Renal cortex interstitium (tissue), 11 donors: ENCODE measurements at regions not wholly inside any gene's neighbourhood (a gene's known extent, or its start where the extent isn't known, plus 50 kb on each side); places are given as distances from the start of the nearest gene placed in this dataset.
"Not testable (repeated sequence)": the region's sequence is repeated elsewhere in the genome, so short reads cannot be mapped to it uniquely, and the experiment has no call there.

Experiments used
- DNase-seq, 11 donors: peaks; one replicate each; pipeline ENCODE4 v3.0.0-alpha.2; 2013; ENCODE audit warnings: low read depth in 9 of 11, low spot score in 4 of 11; ENCODE audit errors: extremely low read depth in 1 of 11

DNA sequence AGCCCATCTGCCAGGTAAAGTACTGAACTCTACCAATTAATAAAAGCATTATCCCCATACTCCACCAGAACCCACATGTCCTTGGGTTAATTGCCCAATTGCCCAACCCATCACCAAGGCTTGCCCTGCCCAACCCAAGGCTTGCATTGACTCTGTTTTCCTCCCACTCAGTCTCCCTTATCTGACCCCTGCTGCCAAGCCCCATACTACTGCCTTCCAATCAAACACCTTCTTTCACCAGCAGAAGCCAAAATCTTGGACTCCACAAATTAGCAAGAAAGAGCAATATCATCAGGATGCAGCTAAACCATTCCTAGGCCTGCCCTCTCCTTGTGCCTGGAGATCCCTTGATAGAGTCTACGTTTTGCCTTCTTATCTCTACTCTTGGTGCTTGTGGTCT lies 602.9 kb downstream of the NTRK3 start:
- DNase-seq: no peak

DNA sequence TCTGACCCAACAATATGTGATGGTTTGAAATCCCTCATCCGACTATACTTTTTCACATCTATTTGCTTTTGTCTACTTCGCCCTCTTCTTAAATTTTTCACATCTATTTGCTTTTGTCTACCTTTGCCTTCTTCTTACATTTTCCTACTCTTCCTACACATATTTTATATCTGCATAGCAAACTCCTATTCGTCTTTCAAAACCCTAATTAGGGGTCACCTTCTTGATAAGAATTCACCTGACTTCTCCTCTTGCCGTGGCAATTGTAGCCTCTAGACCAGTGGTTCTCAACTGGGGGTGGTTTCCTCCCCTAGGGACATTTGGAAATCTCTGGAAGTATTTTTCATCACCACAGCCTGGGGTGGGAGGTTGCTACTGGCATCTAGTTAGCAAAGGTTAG lies 607.4 kb downstream of the NTRK3 start:
- DNase-seq: no peak

DNA sequence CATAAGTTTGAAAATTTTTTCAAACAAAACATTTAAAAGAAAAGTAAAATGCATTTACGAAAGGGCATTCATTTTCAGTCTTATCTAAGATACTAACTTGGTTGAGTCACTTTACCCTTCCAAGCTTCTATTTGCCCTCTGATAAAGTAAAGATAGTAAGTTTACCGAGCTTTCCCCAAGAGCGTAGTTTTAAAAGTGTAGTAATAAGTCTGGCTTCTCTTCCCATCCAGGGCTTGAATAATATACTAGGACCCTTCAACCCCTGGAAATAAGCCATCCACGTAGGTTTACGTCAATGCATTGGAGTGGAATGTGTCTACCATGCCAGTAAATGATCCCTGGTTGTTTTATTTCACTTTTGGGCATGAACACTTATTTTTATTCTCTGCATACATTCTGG lies 608.3 kb downstream of the NTRK3 start:
- no peak for DNase-seq

DNA sequence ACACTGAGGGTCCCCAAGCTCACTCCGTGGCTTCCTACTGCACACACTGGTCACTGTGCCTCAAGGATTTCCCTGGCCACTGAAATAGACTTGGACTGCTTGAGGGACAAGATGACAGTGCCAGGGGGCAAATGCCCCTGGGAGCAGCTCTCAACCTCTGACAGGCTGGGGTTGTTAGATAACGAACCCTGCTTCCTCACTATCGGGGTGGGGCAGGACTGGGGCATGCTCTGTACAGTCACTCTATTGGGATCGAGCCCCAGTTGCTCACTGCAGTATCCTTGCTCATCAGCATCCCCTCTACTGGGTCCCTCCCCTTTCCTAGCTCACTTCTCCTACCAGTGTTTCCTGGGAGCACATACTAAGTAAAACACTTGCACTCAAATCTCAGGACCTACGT lies 610.8 kb downstream of the NTRK3 start:
- DNase-seq: no peak

DNA sequence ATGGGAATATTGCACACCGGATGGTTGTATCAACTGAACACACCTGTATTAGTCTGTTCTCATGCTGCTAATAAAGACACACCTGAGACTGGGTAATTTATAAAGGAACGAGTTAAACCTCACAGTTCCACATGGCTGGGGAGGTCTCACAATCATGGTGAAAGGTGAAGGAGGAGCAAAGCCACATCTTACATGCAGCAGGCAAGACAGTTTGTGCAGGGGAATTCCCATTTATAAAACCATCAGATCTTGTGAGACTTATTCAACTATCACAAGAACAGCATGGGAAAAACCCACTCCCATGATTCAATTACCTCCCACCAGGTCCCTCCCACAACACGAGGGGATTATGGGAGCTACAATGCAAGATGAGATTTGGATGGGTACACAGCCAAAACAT lies 613.5 kb downstream of the NTRK3 start:
- DNase-seq: not testable (repeated sequence)

DNA sequence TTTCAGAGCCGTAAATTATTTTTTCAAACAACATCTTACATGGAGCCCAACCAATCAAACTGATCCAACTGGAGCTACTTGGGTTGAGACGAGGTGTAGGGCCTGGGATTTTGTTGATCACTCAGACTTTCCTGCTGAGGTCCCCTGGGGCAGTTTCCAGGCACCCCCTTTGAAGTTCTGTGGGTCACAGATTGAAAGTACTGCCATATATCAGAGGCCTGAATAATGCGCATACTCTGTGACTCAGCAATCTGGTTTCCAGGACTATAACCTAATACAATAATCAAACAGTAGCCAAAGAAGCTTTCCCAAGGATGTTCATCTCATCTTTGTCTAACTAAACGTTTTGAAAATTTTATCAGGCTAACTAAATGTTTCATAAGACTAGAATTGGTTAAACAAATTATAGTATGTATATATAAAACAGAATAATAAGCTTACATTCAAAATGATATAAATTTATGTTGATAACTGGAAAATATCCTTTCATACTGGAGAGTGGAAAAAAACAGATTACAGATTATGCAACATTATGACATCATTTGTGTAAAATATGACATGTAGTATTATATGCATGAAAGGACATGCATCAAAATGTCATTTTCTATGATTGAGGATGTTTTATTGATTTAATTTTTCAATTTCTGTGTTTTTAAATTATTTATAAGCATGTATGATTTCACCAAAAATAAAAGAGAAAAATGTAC lies 617.1 kb downstream of the NTRK3 start:
- no peak for DNase-seq

DNA sequence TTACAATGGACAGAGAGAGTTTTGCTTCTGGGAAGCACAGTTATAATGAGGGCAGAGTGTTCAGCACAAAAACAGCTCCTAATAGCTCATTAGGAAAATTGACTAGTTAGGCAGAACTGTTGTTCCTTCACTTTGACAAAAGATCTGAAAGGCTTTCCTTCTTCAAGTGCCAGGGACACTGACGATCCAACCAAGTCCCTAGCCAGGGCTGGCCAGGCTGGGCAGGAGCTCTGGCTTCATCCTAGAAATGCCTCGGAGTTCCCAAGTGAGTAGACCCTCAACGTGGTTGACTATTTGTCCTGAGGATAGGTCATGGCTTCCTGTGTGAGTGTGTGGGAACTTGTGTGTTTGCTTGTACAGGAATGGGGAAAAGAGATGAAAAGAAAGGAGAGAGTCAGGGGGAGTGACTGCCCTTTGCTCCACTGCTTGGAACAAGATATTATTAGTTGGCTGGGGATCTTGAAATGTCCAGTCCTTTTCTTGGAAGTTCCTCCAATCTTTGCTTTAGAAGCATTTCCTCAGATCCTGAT lies 617.9 kb downstream of the NTRK3 start:
- no peak for DNase-seq

DNA sequence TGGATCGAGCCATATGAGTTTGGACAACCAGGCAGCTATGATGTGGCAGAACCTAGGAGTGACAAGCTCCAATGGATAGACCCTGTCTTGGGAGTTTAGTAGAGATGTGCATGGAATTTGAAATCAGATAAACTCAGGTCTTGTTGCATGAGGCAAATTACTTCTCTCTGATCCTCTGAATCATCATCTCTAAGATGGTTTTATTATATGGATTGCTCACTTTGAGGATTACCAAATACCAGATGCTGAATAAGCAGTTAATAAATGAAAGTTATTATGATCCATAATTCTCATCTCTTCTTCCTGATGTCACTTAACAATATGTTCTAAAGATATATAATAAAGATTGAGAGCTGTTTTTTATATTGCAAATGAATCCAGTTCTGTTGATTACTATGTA lies 622.2 kb downstream of the NTRK3 start:
- DNase-seq: no peak

DNA sequence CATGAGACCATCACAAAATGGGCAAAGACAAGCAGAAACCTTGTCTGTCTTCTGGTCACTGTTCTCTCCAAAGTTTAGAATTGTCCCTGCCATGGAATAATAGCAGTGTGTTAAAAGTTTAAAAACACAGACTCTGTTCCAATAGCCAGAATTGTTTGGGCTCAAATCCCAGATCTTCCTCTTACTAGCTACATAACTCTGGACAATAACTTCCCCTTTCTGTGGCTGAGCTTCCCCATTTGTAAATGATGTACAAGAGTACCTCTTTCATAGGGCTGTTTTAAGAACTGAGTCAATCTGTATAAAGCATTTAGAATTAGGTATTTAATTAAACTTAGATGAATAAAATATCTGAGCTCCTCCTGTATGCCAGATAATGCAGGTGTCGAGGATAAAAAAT lies 623.0 kb downstream of the NTRK3 start:
- DNase-seq: no peak

DNA sequence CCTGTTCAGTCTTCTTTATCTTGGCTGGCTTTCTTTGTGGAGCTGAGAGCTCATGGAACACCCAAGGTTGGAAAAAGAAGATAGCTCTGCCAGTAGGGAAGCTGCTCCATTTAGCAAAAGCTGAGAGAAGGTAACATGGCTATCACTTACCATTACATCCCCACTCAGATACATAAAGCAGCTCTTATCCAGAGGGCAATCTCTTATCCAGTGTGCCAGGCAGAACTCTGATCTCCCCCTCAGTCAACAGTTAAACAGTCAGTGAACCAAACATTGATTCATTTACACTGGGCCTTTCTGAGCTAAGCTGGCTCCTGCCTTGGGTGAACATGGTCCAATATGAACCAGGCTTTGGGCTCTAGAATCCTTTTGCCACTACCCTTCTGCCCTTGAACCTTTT lies 624.2 kb downstream of the NTRK3 start:
- no peak for DNase-seq

DNA sequence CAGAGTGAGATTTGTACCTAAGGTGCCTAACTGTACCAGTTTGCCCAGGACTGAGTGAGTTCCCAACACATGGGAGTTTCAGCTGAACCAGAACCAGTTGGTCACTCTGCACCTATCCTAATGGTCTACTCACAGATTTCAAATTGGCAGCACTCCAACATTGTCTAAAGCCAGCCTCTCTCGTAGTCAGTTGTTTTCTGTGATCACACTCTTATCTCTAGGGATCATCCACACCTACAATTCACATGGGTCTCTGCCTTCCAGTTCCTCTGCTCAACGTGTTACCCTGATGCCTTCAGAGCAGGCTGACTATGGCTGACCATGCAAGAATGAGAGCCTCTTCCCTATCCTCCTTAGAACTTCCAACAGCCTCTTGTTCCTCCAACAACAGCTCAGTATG lies 624.8 kb downstream of the NTRK3 start:
- DNase-seq: no peak

DNA sequence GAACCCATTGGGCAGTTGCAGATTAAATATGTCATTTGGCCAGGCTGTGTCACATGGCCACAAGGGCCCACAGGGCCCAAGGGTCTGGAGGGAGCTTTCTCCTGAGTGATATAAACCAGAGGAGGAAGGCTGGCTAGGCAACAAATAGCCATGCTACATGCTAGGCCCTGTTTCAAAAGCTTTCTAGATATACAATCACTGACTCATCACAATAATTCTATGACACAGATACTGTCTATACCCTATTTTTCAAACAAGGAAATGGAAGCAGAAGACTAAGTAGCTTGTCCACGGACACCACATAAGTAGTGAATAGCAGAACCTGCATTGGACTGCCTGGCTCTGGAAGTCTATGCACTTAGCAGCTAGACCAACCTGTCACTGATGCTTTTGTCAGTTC lies 625.4 kb downstream of the NTRK3 start:
- DNase-seq: no peak

DNA sequence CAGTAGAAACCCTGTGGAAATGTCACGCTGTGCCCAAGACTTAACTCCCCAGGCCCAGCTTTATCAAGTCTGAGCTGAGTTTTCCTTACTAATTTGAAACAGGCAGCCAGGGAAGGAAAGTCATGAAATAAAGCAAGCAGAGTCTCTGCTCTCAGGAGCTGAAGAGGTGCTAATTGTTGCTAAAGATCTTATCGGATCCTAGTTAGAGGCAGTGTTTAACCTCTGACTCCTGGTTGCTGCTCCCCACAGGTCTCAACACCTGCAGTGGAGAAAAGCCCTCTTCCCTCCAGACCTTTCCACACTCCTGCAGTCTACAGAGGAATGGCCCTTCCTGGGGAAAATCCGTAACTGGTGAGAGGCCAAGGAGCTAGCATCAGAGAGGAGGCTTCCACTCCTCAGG lies 628.2 kb downstream of the NTRK3 start:
- DNase-seq: no peak

DNA sequence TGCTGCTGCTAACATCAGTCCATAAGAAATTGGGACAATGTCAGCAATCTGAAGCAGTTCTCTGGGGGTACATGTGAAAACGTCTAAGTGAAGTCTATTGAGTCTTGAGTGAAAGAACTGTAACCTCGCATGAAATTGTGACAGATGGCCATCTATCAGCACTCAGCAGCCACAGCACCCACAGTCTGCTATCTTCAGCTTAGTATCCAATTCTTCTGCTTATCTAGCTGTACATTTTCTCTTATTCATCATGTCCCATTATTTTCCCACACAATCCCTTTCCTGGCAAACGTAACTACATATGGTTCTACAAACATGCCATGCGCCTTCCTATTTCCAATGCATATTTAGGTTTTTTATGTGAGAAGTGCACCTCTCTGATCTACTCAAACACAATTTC lies 629.7 kb downstream of the NTRK3 start:
- no peak for DNase-seq

DNA sequence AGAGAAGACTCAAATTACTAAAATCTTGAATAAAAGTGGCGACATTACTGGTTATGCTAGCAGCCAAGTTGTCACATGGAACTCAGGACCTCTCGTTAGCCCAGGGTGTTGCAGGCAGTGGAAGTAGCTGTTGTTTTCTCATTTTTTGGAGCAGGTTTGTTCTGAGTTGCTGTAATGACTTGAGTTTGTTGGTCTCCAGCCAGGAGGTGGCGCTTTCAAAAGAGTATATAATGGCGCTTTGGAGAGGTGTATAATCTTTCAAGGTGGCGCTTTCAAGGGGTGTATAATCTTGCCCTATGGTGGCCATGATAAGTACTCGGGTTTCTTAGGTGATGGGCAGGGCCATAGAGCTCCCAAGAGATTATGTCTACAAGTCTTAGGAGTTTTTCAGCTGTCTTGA lies 632.7 kb downstream of the NTRK3 start:
- no peak for DNase-seq

DNA sequence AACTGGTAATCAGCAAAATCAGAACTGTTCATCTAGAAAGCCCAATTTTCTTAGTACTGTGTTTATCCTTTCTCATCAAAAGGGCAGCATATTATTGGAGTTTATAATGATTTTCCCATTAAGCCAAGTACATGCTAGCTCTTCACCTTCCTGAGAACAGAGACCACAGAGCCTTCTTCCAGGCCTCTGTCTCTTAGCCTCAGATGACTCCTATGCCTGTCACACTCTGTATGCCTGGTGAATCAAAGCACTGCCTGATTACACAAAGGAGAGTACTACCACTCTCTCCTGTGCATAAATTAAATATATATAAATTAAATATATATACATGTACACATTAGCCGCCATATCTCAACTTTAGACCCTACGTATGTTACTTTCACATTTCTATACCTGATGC lies 636.1 kb downstream of the NTRK3 start:
- no peak for DNase-seq

DNA sequence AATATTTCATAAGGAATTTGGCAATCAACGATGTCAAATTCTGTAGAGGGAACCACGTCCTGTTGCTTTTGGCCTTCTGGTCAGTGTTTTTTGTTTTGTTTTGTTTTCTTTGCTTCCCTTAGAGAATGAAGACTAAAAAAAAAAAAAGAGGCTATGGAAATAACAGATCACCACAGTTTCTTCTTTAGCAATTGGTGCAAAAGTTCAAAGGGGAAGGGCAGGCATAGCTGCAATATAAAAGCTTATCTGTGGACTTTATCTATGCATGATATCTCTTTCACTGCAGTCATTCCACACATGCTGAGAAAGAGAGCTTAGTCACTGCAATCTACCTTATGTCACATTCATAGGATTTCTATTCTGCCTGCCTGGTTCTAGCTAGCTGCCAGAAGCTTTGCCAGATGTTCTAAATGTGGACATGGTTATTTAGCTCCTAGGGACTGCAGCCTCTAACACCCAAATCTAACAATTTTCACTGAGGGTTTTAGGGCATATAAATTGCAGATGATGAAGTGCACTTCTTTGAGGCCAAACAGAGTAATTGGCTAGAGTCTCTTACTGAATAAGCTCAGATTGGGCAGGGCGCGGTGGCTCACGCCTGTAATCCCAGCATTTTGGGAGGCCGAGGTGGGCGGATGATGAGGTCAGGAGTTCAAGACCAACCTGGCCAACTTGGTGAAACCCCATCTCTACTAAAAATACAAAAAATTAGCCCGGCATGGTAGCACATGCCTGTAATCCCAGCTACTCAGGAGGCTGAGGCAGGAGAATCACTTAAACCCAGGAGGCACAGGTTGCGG lies 637.2 kb downstream of the NTRK3 start:
- DNase-seq: peak in 9 of 11 donors; percentile 15 to 60 (median 33)

DNA sequence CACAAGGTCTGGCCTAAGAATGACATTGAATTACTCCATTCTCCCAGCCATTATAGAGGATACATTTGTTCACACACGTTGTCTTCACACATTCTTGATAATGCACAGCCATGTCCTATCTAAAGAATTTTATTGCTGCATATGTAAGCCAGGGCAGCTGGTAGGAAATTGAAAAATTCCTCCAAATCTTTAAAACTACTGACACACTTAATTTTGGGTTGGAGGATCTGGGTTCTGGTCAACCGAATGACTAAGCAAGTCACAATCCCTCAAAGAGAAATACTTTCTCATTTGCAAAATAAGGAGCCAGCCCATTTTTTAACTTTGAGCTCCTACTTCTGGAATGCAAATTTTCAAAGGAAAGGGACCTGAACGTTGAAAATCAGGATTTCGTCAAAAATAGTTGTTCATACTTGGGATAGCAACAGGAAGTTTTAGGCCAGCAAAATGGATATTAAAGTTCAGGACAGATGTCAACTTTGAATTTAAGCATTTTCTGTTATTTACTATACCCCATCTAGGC lies 638.3 kb downstream of the NTRK3 start:
- DNase-seq: no peak

DNA sequence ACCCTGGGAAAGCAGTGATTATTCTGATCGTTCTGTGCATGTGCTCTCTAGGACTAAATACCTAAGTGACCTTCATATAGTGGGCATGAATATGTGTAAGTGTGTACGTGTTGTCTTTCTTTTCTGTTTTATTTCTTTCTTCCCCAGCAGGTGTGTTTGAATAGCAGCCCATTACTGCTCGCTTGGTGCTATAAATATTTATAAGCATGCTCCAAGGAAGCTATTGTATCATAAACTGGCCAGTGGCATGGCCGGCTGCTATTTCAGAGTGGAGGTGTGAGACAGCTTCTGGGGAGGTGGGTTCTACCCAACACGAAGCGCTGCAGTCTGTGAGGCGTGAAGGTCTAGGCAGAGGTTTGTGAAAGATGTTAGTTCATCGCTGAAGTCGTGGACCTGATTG lies 641.8 kb downstream of the NTRK3 start:
- DNase-seq: no peak

DNA sequence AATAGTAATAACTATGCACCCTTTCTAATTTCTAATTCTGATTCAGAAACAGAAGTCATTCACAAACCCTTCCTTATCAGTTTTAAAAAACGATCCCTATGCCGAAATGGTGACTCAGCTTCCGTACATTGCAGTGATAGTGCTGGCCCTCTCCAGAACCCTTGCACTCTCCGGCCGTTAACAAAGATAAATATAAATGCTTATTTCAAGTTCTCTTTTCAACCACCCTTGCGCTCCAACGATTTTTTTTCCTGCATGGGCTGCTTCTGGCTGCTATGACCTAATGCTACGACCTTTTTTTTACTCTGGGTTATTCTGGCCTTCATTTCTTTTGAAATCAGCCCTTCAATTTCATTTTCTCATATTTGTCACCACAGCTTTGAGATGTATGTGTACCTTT lies 646.2 kb downstream of the NTRK3 start:
- DNase-seq: no peak
